GM21737 (cell line): ENCODE measurements at regions not wholly inside any gene's neighbourhood (a gene's known extent, or its start where the extent isn't known, plus 50 kb on each side); places are given as distances from the start of the nearest gene placed in this dataset.

ENCODE experiments used
- ATAC-seq: cut with Tn5 transposase; IDR thresholded peaks from one replicate; pipeline ENCODE4 v1.9.1; 2021; ENCODE audit warnings: mild to moderate bottlenecking, moderate library complexity; ENCODE audit not compliant: unreplicated experiment

DNA sequence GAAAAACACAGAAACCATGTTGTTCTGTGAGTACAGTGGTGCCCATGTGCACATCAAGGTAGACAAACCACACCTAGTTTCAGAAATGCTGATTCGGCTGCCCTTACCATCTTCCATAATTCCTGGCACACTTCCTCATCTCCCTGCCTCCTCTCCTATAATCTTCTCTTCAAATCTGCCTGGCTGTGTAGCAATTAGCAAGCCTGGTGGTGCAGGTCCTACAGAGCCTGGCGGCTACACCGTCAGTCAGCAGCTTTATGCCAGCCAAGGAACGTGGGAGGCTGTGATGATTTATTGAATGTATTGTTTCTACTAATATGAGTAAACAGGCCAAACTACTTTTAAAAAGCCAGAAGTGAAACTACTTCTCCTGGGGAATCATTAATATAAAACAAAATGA is 106.8 kb downstream of the SEMA6D start:
- no peak for ATAC-seq

DNA sequence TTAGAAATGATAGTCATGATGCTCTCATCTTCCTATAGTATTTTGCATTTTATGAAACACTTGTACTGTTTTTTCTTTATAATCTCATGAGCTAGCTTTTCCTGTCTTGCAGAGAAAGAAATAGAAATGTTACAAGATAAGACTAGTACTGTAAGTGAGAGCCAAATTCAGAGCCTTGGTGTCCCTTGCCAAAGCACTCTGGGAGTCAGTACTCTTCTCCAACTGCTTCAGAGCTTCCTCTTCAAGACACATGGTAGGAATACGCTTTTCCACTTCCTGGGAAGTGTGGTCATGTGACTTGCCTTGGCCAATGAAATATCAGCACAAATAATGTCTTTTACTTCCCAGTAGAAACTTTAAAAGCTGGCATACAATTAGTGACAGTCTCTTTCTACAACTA is 112.4 kb downstream of the SEMA6D start:
- ATAC-seq, result no peak

DNA sequence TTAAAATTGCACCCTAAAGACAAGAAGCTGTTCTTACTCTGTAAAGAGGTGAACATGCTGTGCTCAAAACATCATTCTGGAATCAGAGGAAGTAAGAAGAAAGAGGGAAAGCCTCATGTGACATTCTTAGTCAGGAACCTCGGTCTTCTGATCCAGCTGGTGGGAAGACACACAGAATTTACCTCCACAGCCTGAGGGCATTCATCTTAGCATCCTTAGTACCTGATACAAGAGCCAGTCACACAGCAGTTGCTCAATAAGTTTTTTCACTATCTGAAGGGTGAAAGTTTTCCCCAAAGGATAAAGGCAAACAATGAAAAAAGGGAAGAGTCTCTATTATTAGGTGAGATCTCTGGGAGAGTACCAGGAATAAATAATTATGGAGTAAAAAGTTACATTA is 116.8 kb downstream of the SEMA6D start:
- no peak for ATAC-seq

DNA sequence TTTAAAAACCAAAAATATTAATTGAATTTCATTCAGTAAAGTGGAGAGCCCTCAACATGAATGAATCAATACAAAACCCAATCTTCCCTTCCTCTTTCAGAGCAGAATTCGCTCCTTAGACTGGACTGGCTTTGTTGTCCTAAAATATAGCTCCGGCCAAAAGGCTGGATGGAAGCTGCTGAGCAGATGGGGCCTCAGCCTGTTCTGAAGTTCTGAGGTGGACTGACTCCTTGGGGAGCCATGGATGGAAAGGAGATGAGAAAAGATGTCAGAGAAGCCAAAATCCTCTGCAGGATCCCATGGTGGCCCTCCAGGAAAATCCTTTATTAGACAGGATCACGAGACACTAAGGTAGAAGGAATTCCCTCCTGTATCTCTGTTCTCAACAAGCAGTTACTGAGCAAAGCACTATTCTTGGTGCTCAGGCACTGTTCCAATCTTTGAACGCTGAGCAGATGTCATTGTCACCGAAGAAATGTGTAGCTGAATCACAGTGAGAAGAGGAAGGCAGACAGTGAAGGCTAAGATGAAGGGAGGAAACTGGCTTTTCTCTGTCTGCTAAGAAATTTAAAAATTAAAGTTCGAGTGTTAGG is 122.0 kb downstream of the SEMA6D start:
- no peak for ATAC-seq

DNA sequence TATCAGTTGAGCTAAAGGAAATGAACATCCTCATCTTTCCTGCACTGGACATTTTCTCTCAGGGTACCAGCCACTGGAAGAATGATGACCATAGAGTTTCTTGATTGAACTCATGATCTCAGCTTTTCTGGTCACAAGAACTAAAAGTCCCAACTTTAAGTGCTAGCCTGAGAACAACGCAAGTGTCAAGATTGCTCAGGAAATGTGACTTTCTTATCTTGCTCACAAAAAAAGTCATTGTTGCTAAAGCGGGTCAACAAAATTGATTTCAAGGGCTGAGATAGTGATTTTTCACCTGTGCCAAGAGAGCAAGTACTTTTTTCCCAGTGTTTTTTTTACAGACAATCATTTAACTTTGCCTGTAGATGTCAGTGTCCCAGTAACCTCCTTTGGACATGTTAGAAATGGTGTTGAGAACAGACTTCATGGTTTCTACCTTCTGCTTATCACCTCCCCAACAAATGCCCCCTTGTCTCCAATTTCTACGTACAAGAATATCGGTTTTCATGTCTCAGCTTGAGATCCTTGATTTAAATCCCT is 125.9 kb downstream of the SEMA6D start:
- no peak for ATAC-seq

DNA sequence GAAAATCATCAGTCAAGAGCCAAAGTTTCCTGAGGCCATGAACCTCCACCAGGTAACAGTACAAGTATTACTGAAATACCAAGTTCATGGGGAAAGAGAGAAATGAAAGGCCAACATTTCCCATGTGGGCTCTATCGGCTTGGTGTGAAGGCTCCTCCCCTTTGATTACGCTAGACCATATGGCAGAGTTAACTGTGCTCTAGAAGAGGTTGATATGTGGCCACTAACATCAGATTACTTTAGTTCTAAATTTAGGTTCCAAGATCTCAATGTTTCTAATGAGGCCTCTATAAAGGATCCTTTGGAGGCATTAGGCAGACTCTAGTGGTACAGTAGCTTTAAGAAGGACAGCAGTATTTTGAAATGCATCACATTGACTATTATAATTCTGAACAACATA is 127.1 kb downstream of the SEMA6D start:
- ATAC-seq, result no peak

DNA sequence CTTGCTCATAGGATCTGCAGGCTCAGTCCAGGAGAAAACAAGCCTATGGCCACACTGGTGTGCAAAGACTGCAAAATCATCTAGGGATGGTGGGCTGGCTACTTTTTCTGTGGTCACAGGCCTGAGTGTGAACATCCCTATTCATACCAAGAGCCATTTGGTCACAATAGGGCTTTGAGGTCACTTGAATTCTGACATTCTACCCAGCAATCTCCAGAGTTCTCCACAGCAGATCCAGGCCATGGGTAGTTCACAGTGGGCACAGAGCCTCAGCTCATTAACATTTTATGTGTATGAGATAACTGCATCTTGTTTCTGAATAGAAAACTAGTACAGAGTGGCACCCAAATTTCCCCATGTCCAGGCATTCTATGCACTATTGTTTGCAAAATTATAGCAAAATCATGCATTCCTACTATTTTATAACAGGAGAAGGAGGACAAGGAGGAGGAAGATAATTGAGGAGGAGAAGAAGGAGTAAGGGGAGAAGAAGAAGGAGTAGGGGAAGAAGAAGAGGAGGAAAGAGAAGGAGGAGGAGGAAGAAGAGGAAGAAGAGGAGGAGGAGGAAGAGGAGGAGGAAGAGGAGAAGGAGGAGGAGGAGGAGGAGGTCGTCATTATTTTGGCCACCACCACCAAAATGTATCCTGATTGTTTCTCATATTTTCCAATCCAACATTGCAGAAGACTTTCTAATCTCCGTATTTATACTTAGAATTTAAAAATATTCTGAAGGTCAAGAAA is 129.0 kb downstream of the SEMA6D start:
- no peak for ATAC-seq

DNA sequence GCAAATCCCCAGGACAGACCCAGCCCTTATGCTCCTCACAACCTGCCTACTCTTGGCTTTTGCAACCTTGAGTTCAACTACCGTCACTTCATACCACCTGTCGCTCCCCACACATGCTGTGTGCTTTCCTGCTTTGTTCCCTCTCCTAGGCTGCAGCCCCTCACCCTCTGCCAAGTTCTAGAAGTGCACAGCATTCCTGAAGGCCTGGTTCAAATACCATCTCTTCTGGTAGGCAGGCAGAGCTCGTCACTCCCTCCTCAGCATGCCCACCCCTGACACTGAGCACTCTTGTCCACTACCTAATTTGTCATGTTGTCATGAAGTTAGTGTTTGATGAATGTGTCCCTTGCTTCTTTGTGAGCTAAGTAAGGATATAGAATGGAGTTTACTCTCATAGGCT is 129.6 kb downstream of the SEMA6D start:
- no peak for ATAC-seq

DNA sequence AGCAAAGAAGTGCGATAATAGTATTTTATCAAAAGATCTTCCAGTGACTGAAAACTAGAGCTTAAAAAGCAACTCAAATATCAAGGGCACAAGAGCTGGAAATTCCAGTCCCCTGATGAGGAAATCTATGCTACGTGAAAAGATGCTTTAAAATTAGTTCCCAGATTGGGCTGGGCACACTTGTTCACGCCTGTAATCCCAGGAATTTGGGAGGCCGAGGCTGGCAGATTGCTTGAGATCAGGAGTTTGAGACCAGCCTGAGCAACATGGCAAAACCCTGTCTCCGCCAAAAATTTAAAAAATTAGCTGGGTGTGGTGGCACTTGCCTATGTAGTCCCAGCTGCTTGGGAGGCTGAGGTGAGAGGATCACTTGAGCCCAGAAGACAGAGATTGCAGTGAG is 138.8 kb downstream of the SEMA6D start:
- no peak for ATAC-seq

DNA sequence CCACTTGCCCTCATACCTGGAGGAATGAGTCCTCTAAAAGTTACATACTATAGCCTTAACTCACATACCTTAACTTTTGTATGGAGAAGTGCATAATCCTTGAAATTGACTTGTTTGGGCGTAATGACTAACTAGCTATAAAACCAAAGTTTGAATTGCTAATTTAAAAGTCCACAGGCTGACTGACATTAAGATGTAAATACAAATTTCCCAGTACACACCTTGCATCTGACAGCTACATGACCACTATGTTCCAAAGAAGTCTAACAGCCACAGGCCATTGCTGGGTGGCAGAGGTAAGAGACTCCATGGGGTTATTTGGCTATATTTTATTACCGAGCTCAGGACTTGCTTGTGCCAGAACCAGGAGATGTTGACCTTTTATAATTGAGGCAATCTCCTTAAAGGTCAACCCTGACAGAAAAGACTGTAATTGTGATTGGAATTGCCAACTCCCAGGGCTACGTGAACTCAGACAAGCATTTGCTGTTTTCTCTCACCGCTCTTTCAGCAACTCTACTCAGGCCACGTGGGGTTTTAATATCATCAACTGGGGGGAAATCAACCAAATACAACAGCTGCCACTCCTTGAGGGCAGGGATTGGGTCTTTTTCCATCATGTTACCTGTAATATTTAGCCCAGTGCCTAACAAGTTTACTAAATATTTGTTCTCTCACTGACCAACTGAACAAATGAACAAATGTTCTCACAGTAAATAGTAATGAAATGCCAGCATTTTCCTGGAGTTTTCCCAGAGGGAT is 139.9 kb downstream of the SEMA6D start:
- ATAC-seq, result no peak

DNA sequence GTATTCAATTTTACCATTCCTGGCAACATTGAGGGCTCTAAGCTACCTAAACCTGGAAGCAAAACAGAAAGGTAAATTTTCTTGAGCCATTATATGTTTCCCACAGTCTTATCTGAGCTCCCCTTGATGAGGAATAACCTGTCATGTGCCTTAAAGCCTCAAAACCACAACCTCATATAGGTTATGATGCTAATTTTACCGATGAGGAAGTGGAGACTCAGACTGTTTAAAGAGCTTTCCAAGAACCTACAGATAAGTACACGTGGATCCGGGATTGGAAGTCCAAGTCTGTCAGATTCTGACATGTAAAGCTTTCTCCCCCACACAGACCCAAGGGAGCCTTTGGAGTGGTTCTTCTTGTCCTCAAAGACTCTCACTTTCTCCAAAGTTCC is 140.5 kb downstream of the SEMA6D start:
- ATAC-seq, result no peak

DNA sequence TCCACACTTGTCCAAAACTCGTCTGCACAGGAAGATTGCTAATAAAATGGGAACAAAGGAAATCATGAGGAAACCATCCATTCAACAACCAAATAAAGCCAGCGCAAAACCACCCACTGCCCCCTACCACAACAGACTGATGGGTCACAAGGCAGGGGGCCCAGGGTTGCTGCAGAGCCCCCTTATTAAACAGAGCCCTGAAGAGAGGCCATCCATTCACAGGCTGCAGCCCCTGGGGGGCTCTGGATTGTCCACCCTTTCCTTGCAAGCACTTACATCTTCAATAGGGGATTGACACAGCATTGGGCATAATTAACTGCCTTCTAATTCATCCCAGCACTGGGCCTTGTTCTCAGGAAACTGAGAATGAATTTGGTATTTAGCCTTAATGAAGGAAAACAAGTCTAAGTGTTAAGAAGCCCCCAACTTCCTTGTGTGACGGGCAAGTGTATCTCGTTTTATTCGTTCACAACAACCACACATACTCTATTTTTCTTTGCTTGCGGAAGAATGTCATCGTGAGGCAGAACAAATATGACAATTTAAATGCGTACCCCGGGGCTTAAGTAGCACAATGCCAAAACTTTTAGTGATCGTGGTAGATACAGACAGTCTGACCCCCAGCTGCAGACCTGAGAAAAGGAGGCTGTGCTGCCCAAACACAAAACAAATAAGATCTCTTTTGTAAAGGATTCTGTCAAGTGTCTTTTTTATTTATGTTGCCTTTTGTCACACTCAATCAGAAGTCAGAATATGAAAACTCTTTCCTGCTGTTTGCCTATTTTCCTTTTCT is 144.0 kb downstream of the SEMA6D start:
- ATAC-seq, result no peak

DNA sequence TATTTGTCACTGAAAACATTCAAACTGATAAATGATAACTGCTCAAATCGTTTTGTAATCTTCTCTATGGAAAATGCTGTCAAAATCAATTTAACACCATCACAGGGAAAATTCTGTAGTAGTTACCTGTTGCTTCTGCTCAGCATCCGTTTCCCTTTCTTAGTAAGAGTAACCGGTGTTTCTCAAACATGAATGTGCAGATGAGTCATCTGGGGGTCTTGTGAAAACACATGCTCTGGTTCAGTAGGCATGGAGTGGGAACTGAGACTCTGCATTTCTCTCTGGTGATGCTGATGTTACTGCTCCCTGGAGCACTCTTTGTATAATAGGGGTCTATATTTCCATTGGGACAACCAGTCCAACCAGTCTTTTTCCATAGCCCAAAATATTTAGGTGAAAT is 145.1 kb downstream of the SEMA6D start:
- ATAC-seq, result no peak

DNA sequence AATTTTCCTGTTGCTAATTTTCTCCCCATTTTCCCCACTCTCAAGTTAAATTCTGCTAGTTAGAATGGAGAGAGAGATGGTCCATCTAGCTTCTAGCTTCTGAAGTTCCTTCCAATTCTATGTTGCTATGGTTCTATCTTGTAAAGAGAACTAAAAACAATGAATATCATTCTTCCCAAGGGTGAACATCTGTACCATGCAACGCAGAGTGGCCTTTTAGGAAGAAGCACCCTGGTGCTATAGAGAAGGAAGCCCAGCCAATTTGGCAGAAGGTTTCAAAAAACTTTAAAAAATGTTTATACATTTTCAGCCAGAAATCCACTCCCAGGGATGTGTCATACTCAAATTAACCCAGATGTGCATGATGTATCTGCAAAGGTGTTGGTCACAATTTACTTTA is 149.1 kb downstream of the SEMA6D start:
- no peak for ATAC-seq

DNA sequence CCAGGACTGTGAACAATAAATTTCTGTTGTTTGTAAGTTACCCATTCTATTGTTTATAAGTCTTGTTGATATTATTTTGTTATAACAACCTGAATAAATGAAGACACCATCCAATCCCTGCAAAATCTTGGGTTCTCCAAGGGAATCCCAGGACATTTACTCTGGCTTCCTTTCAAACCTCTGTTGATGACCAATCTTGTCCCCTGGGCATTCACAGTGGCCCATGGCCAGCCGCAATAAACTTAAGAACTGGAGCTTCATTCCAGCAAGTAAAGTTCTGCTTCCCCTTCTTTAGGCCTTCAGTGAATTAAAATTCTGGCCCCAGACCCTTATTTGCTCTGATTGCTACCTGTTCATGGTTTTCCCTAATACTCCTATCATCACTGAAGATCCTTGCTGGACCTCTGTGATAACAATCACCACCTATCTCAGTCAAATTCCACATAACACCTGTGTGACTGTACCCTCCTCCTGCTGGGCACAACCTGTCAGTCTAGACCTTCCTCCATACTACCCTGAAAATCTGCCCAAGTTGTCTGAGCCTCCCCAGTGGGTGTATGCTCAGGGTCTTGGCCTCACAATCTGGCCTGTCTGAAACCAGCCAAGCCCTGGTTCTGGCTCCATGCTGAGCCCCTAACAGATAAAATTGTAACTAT is 153.1 kb downstream of the SEMA6D start:
- no peak for ATAC-seq

DNA sequence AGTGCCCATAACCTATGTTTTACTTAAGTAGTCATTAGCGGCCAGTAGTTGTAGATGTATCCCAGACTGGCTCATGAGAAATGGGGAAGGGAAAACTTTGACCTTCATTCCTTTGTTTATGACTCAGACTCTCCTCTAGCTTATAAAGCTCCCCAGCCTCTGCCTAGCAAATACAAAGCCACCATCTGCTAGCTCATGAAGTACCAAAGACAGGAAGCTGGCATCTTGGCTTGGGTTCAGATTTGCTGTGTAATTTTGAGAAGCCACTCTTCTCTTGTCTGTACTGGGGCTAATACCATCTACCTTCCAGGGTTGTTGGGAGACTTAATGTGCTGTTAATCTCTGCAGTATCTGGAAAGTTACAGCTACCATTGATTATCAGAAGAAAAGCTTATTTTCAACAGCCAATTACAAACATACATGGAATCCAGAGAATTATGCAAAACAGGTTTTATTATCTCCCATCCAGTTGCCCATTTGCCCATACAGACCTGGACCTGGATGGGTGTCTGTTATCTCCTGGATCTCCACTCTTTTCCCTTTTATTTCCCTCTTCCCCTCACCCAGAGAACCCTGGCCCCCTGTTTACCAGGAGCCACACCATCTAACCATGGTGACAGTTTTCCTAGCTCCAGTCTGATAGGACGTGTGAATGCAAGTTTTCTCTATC is 153.8 kb downstream of the SEMA6D start:
- ATAC-seq, result no peak

DNA sequence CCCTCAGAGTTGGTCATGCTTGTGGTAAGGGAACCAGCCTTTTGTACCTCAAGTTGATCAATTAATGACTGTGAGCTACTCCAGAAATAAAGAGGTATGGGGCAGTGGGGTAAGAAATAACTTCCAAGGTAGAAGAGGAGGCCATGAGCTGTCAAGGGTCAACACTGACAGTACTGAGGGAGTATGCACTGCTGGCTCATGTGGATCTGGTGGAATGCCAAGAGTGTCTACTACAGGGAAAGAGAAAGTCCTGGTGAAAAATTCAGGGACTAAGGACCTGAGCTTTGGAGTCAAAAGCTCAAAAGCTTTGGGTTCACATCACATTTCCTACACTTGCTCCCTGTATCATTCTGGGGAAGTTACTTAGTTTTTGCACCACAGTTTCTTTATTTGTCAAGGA is 154.9 kb downstream of the SEMA6D start:
- ATAC-seq, result no peak

DNA sequence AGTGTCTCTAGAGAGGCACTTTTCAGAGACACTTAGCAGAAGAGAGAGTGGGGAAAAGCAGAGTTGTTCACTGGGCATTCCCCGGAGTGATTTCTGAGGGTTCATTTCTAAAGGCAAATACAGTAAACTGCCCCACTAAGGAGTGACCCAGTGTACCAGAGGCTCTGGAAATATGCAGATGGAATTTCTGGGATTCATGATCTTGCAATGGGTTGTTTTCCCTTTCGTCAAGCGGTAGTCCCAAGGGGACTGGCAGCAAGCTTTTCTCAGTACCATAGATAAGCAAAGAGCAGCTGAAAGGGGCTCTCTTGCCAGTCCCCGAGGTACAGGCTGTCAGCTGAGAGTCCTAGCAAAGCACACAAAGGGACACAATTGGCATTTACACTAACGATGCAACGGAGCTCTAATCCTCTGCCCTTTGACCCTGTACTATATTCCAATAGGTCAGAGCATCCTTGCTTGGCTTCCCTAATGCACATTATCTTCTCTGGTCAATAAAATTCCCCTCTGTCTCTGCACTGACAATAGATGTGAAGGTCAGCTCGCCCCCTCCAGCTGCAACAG is 155.6 kb downstream of the SEMA6D start:
- no peak for ATAC-seq

DNA sequence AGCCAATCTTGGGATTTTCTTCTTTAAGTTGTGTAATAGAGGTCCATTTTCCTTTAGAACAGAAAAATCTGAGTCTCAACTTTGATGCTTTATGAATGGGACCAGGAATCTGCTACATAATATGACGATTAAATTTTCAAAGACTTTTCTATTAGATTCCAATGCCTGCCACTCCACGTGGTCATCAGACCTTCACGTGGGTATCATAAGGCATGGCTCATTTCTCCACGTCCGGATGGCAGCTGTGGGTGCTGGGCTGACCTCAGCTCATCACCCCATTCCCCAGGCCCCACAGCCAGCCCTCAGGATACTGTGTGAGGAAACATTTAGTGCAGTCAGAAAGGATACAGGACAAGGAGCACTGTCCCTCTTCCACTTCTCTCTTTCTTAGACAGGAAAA is 159.7 kb downstream of the SEMA6D start:
- no peak for ATAC-seq

DNA sequence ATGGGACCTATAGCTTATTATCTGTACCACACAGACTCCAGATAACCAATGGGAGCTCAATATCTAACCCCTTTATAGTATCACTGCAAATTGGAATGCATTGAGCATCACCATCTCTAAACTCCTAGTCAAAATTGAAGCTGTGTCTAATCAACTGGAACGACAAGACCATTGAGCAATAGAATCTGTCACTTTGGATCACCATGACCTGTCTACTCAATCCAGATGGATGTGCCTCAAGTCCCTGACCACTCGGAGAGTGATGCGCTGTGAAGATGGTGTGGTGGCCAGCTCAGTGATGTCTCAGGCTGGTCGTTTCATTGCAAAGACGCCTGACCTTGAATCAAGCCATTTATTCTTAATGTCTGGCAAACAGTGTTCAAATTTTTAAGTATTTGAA is 160.5 kb downstream of the SEMA6D start:
- ATAC-seq, result no peak
